HG03342 (cell line): ENCODE measurements at regions not wholly inside any gene's neighbourhood (a gene's known extent, or its start where the extent isn't known, plus 50 kb on each side); places are given as distances from the start of the nearest gene placed in this dataset.
A peak's percentile ranks its signal among the peaks of the same experiment; 100 is the strongest.
"Not testable (repeated sequence)": the region's sequence is repeated elsewhere in the genome, so short reads cannot be mapped to it uniquely, and the experiment has no call there.

Source experiments
- ATAC-seq: cut with Tn5 transposase; IDR thresholded peaks from one replicate; pipeline ENCODE4 v1.9.1; 2021; ENCODE audit warnings: mild to moderate bottlenecking, moderate library complexity; ENCODE audit not compliant: unreplicated experiment

DNA sequence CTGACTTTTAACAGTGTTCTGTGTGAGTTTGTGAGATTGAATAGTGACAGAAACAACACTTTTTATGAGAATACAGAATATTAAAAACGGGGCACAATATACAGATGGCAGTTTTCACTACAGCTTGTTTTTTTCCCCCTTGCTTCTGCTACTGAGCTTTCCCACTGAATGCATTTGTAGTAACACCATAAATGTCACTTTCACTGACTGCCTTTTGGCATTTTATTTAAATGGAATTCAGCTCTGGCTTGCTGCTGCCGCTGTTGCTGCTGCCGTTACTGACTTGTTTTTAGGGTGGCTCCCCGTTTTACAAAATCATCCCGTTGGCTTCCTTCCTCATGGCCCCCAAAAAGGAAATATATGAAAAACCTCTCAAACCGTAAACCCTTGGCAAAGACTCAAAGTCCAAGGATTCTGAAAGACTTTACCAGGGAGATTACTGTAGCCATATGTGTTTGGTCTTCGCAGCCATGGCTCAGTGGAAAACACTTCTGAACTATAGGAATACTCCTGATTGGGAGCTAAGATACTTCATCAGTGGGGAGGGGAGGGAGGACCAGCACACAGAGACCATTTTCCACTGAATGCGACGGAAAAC lies 151.0 kb downstream of the NUF2 start:
- ATAC-seq, result no peak

DNA sequence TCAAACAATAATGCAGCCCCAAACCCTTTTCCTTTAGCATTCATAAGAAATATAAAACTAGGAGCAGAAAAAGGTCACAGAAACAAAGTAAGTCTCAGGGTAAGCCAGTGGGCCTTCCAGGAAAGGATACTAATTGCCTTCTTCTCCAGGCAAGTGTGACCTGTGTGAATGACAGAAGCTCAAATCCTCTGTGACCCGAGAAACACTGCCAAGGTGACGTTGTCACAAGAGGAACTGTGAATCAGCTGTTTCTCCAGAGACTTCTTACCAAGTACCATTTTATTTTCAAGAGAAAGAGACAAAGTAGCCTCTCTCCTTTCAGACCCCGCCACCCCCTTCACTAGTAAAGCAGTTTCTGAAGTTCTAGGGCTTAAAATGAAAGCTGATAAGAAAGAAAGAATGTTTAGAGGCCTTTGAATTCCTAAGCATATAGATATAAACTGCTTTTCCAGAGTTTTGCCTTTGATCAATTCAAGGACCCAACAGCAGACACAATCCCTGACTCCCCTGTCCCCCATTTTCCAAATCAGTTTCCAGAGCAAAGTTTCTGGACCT lies 155.6 kb downstream of the NUF2 start:
- ATAC-seq, result no peak

DNA sequence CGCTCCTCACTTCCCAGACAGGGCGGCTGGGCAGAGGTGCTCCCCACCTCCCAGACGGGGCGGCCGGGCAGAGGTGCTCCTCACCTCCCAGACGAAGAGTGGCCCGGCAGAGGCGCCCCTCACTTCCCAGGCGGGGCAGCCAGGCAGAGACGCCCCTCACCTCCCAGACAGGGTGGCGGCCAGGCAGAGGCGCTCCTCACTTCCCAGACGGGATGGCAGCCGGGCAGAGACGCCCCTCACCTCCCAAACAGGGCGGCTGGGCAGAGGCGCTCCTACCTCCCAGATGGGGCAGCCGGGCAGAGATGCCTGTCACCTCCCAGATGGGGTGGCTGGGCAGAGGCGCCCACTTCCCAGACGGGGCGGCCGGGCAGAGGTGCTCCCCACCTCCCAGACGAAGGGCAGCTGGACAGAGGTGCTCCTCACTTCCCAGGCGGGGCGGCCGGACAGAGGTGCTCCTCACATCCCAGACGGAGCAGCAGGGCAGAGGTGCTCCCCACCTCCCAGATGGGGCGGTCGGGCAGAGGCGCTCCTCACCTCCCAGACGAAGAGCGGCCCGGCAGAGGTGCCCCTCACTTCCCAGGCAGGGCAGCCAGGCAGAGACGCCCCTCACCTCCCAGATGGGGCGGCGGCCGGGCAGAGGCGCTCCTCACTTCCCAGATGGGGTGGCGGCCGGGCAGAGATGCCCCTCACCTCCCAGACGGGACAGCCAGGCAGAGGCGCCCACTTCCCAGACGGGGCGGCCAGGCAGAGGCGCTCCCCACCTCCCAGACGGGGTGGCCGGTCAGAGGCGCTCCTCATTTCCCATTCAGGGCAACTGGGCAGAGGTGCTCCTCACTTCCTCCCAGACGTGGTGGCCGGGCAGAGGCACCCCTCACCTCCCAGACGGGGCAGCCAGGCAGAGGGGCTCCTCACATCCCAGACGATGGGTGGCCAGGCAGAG lies 176.9 kb downstream of the NUF2 start:
- ATAC-seq, result not testable (repeated sequence)

DNA sequence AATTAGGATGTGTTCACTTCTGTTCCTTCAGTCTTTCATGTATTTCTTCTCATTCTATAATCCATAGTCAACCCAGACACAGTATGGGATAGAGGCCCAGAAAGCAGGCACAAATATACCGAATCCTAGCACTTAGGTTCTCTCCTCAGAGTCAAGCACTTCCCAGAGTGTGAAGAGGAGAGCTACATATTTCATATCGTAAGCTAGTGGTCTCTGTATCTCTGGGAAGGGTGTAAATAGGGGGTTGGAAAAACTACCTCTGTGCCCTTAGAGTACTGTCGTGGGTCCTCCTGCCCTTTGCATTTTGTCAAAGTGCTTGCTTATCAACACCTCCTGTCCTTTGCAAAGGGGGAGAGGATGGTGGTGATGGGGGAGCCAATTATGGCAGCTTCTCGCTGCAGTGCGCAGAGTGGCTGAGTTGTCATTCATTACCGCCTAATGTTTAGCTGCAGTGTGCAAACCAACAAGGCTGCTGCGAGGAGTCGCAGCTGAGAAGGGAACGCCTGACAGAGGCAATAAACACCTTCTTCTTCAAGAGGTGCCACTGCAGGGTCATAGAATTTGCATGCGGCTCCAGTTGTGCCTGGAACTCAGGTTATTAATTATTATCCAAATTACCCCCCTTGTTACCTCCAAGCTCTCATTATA lies 182.7 kb downstream of the NUF2 start:
- no peak for ATAC-seq

DNA sequence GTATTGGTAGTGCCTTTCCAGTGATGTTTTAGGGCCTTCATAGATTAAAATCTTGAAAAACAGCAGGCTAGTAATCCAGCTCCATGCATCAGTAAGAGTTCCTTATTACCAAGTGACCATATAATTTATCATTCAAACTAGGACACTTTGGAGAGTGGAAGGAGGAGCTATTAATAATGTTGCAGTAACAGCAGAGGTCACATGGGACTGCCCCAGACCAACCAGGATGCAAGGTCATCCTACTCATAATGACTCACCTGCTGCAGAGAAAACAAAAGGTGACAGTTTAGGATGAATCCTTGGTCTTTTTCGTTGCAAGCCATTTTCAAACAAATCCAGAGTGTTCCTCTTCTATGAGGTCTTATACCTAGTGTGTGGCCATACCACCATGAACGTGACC lies 187.4 kb downstream of the NUF2 start:
- ATAC-seq, result no peak

DNA sequence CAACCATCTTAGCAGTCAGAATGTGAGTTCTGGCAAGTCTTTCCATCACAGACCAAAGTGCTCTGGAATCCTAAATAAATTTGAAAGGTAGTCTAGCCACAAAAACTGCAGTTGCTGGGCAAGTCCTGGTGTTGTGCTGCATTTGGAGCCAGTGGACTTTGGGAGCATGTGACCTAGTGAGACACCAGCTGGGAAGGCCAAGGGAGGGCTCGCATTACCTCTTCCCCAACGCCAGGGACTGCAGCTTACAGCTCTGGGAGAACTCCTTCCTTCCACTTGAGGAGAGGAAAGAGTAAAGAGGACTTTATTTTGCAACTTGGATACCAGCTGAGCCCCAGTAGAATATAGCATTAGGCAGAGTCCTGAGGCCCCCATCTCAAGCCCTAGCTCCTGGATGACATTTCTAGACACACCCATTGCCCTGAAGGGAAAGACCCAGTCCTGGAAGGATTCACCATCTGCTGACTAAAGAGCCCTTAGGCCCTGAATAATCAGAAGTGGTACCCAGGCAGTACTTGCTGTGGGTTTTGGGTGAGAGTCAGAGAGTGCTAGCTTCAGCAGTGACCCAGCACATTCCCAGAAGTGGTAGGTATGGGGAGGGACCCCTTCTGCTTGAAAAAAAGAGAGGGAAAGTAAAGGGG lies 190.7 kb downstream of the NUF2 start:
- no peak for ATAC-seq

DNA sequence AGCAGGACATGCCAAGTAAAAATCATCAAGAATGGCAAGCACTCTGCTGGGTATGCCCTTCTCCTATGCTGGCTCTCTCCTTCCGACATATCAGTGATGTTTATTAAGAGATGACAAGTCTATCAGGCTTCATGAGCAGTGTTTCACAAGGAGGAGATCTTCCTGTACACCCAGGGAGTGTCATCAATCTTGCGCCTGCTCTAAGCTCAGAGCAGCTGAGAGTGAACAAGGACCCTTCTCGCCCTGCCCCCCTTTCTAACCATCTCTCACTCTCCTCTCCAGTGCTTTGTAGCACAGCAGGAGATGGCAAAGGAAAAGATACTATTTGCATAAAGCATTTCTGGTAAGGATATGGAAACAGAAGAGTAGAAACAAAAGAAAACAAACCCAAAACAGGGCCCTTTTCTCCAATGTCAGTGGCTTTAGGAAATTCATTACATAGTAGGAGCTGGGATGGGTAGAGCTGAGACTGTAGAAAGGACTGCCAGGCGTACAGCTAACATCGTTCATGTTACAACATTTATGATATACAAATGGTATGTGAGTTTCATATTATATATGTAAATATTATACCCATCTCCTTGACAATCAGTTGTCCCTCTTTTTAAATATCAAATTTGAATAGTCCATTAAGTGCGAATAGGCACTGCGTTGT lies 201.7 kb downstream of the NUF2 start:
- no peak for ATAC-seq

DNA sequence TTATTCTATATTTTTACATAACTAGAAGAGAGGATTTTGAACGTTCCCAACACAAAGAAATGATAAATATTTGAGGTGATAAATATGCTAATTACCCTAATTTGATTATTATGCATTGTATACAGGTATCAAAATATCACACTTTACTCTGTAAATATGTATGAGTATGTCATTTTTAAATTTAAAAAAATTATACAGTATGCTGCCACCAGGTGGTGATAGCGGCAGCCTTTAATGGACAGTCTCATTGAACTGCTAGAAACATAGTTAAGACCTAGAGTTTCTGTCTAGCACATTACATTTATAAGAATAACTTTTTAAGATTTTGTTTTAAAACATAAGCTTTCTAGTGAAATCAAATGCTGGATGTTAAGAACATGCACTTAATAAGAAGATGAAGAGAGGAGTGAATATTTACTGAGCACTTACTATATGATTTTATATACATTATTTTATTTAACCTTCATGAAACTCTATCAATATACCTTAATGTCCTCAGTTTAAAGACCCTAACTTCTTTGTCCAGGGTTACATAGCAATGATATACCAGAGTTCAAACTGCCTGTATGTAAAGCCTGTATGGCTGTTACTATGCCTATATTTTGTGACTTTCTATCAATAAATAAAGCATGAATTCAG lies 207.1 kb downstream of the NUF2 start:
- peak; percentile 80 for ATAC-seq

DNA sequence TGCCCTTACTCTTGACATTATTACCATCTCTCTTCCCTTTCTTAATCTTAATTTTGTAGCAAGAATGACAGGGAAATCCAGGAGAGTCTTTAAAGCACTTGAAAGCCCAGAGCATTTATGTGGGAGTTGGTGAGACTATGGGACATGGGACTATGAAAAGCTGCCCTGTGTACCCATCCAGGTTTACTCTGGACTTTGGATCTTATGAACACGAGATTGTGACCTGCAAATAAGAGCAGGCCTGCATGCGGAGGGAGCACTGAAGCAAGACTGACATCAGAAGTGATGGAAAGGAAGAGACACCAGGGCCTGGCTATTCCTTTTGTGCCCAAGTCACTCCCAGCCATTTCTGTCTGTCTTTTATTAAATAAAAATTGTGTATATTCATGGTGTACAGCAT lies 209.6 kb downstream of the NUF2 start:
- ATAC-seq, result no peak

DNA sequence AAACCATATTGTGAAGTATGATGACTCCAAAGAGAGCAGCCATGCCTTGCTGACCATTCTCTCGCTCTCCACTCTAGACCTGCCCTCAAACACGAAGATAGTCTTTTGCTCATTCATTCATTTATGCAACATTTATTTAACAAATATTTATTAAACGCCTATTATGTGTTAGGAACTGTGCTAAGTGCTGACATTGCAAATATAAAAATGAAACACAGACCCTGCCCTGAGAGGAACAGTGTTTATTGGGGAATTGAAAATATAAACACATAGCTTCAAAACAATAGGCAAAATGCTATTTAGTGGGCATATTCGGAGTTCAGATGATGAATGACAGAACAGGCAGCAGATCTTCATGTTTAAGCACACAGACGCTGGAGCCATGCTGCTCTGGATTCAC lies 213.6 kb downstream of the NUF2 start:
- ATAC-seq, result no peak

DNA sequence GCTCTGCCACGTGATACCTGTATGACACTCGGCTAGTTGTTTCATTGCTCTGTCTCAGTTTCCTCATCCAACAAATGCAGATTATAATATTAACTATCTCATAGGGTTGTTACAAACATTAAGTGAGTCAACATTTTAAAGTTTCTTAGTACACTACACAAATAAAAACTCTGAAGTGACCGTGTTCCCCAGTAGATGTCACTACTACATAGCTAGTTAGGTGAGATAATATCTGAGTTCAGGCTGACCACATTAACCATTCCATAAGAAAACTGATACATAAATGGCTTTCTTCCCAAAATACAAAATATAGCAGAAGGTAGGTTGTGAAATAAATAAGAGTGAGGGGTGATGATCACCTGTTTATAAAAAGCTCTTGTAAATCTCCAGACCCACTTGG lies 214.1 kb downstream of the NUF2 start:
- ATAC-seq, result no peak

DNA sequence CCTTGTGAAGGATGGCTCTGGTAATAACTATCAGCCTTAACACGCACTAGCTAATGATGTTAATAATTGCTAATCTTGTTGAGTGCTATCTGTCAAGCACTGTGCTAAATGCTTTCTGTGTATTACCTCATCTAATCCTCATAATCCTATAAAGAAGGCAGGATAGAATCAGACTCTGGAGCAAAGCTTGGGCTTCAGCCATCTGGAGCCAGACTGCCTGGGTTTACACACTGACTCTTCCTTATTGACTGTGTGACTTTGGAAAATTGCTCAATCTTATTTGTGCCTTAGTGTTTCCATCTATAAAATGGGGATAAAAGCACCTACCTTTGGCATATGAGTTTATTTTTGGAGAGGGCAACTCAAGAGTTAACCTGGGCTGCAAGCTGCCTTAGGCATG lies 216.1 kb downstream of the NUF2 start:
- no peak for ATAC-seq

DNA sequence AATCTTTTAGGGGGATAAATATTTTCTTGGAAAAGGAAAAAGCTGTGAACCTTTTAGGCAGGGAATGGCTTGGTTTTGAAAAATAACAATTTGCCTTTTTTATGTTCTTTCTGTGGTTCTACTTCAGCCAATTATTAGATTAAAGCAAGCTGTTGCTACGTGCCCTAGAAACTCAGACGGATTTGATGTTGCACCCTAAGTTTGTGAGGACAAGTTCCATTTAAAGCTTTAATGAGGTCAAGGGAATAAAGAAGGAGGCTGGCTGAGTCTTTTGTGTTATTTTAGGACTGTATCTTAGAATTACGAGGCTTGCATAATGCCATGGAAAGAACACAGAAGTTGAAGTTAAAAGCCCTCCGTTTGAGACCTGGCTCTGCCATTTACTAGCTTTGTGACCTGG lies 216.9 kb downstream of the NUF2 start:
- no peak for ATAC-seq

DNA sequence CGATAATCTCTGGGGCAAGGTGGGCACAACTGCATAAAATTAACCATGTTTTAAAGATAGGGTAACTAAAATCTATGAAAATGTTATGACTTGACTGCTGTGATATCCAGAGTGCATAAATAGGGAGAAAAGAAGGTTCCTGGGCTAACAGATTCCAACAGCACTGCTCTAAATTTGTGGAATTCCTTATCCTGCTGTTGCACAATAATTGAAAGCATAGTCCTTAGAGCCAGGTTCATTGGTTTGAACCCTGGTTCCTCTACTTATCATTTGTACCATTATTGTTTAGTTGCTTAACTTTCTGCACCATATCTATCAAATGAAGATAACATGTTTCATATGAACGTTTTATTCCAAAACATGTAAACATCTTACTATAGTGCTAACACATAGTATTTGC lies 219.0 kb downstream of the NUF2 start:
- ATAC-seq, result no peak

DNA sequence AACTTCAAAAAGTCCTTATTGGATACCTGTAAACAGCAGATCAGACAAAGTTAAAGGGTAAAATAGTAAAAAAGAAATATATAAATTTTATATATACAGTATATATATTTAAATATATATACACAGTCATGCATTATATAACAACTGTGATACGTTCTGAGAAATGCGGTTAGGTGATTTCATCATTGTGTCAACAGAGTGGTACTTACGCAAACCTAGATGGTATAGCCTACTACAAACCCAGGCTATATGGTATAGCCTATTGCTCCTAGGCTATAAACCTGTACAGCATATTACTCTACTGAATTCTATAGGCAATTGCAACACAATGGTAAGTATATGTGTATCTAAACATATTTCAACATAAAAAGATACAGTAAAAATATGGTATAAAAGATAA lies 222.7 kb downstream of the NUF2 start:
- no peak for ATAC-seq

DNA sequence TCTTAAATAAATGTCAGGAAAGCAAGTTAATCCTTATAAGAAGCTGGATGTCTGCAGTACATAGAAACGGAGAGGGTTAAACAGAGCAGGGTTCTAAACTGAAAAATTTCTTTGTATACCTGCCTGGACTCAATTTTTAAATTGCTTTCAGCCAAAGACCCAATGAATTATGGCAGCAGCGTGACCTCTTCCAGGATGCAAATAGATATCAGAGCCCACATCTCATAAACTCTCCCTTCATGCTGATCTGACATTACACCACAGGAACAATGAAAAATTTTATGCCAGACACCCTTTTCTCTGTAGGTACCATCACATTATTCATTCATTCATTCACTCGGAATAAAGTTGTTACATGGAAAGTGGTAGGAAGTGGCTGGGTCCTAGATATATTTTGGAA lies 236.4 kb downstream of the NUF2 start:
- no peak for ATAC-seq

DNA sequence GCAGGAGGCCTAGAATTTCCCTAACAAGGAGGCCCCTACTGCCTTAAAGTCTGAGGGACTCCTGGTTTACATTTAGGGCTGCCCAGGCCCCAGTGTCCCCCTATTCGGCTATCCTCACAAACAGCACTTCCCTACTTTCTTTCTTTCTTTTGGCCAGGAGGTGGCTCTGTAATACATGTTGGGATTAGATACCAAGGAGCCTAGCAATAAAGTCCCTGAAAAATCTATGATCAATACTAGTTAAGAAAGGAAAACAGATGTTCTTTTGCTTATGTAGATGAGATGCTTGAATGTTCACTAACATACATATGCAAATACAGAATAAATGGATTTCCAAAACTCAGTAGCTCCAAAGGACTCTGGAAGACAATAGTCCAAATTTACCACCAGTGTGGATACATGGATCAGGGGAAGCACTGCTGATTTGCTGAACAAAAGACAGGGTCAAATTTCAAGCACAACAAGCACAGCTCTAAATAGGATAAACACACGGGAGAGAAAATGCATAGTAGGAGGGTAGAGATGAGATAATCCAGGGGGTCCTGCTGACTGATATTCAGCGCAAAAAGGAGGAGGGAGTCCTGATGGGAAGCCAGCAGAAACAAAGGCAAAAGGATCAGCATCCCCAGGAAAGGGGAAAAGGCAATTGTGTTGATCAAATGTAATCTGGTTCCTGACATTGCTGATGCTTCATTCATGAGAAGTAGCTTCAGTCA lies 240.0 kb downstream of the NUF2 start:
- ATAC-seq, result no peak

DNA sequence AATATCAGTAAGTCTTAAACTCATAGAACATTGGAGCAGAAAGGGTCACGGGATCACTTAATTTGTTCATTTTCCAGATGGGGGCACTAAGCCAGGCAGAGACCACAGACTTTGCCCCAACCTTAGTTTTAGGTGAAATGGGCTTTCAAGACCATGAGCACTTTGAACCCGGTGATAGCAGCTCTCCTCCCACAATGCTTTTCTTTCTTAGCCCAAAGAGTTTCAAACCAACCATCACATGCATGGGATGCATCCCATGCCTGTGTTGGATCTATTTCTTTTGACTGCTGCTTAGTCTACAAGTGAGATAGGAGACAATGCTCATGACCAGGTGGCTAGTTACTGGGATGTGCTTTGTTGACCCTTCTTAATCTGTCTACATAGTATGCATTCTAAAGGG lies 240.6 kb downstream of the NUF2 start:
- no peak for ATAC-seq

DNA sequence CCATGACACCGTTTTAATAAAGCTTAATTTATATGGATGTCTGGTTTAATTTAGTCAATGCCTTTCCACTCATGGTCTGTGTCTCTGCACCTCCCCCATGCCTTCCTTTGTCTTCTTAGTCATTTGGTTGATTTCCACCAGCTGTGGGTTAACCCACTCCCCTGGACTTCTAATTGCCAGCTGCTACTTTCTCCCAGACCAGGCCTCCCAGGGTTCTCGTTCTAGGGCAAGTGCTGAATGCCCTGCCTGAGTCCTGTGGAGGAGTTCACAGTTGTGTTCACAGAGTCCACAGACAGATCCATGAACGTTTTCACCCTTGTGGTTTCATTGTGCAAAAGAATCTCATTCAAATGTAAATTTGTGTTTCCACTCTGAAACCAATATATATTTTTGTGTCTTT lies 243.4 kb downstream of the NUF2 start:
- ATAC-seq, result no peak

DNA sequence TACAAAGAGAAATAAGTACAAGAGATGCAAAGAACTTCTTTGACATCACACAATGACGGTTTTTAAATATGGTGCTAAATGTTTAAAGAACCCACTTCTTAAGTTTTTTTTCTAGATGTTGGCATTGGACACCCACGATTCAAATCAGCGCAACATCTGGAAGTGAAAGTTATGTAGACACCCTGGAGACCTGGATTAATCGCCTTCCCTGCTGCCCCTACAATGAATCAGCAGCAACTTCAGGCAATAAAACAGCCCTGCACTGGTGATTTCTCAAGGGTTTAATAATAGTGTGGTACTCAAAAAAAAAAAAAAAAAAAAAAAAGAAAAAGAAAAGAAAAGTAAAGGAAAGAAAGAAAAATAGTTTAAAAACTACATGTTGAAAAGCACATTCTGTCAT lies 248.3 kb downstream of the NUF2 start:
- no peak for ATAC-seq
